Activated T-helper 1 cell treated with anti-CD3 and anti-CD28 coated beads, Interleukin-12 subunit alpha, Interleukin-12 subunit beta, Interleukin-2, Interleukin-4 antibody, amounts not matched to agents 30 ng/mL and 10 ng/mL and 1 ng/mL, durations not matched to agents 14 hours and 24 hours and 36 hours (primary cell): ENCODE measurements at regions not wholly inside any gene's neighbourhood (a gene's known extent, or its start where the extent isn't known, plus 50 kb on each side); places are given as distances from the start of the nearest gene placed in this dataset.

Experiments
- DNase-seq: peaks from one replicate; pipeline ENCODE4 v3.0.0; 2021; ENCODE audit warnings: low spot score
- H3K27ac Mint-ChIP-seq: one replicate; pipeline ENCODE4 v1.8.0; 2021; ENCODE audit warnings: mild to moderate bottlenecking, mixed read lengths
- H3K27me3 Mint-ChIP-seq: one replicate; pipeline ENCODE4 v1.8.0; 2022; ENCODE audit warnings: mild to moderate bottlenecking, moderate library complexity, mixed read lengths; ENCODE audit not compliant: insufficient read depth
- H3K36me3 Mint-ChIP-seq: one replicate; pipeline ENCODE4 v1.8.0; 2021; ENCODE audit warnings: low read depth, mixed read lengths
- H3K4me1 Mint-ChIP-seq: one replicate; pipeline ENCODE4 v1.8.0; 2021; ENCODE audit warnings: low read depth, mixed read lengths
- H3K4me3 Mint-ChIP-seq: one replicate; pipeline ENCODE4 v1.8.0; 2021; ENCODE audit warnings: mild to moderate bottlenecking, moderate library complexity, mixed read lengths
- H3K9me3 Mint-ChIP-seq: one replicate; pipeline ENCODE4 v1.8.0; 2021; ENCODE audit warnings: mixed read lengths
- intact Hi-C: fragments of 100-400 bp; cut with micrococcal nuclease; formaldehyde crosslinking; loops from one replicate; pipeline ENCODE4 v1.15.1; 2024

DNA sequence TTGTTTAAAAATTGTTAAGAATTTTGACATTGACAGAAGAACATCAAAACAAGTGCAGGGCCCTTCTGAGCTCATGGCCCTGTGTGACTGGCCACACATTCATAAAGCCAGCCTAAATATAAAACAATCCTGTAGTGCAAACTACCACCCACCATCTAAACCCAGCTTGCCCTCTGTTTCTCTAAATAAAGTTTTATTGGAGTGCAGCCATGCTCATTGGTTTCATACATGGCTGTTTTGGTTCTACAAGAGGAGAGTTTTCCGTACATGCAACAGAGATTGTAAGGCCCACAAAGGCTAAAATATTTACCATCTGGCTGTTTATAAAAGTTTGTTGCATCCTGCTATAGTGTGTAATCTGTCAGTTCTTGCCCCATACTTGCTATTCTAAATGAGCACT, 54.6 kb upstream of the TRIM24 start:
- no peak for DNase-seq
- intact Hi-C loops: no loop called here
- H3K27ac Mint-ChIP-seq: no peak overlapping the region
- H3K4me1 Mint-ChIP-seq: no peaks in the 10 kb centered on the region
- H3K36me3 Mint-ChIP-seq: no peaks in the 10 kb centered on the region
- H3K9me3 Mint-ChIP-seq: no peaks in the 10 kb centered on the region
- no peak overlapping the region for H3K4me3 Mint-ChIP-seq
- peaks cover 5% of the 10 kb centered on the region for H3K27me3 Mint-ChIP-seq

DNA sequence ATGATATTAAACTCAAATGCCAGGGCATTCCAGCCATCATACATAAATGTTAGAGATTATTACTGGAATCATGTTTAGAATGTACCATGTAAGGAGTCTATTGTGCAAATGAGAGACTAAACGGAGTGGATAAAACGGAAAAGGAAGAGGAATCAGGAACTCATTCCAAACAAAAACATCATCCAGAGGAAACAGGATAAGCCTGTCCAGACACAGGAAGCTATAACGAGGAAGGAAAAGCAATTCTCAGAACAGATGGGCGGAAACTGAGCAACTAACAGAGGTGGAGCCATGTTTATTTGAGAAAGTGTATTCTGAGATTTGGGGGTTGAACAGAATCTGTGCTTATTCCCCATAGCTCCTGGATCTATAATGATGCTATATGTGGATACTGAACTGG, 52.3 kb upstream of the TRIM24 start:
- no peaks in the 10 kb centered on the region for H3K36me3 Mint-ChIP-seq
- peaks cover 6% of the 10 kb centered on the region for H3K27me3 Mint-ChIP-seq
- H3K4me1 Mint-ChIP-seq: no peaks in the 10 kb centered on the region
- intact Hi-C loops: no loop called here
- H3K27ac Mint-ChIP-seq: no peak overlapping the region
- H3K9me3 Mint-ChIP-seq: no peaks in the 10 kb centered on the region
- DNase-seq: no peak
- H3K4me3 Mint-ChIP-seq: no peak overlapping the region
